Activated naive CD4-positive, alpha-beta T cell treated with anti-CD3 and anti-CD28 coated beads for 36 hours (primary cell): ENCODE measurements at regions not wholly inside any gene's neighbourhood (a gene's known extent, or its start where the extent isn't known, plus 50 kb on each side); places are given as distances from the start of the nearest gene placed in this dataset.

Experiments used
- CTCF ChIA-PET: fragments of 350-600 bp; sonication (Branson Sonifier 250); formaldehyde crosslinking; loops from one replicate; lab custom pipeline; 2021; ENCODE audit warnings: antibody characterized with exemption; lab: Charles Lee
- DNase-seq: peaks from one replicate; pipeline ENCODE4 v3.0.0-alpha.2; 2020
- H3K27ac Mint-ChIP-seq: one replicate; pipeline ENCODE4 v1.8.0; 2021; ENCODE audit warnings: mild to moderate bottlenecking, mixed read lengths
- H3K27me3 Mint-ChIP-seq: one replicate; pipeline ENCODE4 v1.8.0; 2021; ENCODE audit warnings: low read depth, mixed read lengths
- H3K36me3 Mint-ChIP-seq: one replicate; pipeline ENCODE4 v1.8.0; 2021; ENCODE audit warnings: low read depth, mixed read lengths
- H3K4me1 Mint-ChIP-seq: one replicate; pipeline ENCODE4 v1.8.0; 2021; ENCODE audit warnings: low read depth, mixed read lengths
- H3K4me3 Mint-ChIP-seq: one replicate; pipeline ENCODE4 v1.8.0; 2021; ENCODE audit warnings: mild to moderate bottlenecking, moderate library complexity, mixed read lengths
- H3K9me3 Mint-ChIP-seq: one replicate; pipeline ENCODE4 v1.8.0; 2021; ENCODE audit warnings: mixed read lengths
- intact Hi-C: fragments of 100-400 bp; cut with micrococcal nuclease; formaldehyde crosslinking; loops from one replicate; pipeline ENCODE4 v1.15.1; 2023

DNA sequence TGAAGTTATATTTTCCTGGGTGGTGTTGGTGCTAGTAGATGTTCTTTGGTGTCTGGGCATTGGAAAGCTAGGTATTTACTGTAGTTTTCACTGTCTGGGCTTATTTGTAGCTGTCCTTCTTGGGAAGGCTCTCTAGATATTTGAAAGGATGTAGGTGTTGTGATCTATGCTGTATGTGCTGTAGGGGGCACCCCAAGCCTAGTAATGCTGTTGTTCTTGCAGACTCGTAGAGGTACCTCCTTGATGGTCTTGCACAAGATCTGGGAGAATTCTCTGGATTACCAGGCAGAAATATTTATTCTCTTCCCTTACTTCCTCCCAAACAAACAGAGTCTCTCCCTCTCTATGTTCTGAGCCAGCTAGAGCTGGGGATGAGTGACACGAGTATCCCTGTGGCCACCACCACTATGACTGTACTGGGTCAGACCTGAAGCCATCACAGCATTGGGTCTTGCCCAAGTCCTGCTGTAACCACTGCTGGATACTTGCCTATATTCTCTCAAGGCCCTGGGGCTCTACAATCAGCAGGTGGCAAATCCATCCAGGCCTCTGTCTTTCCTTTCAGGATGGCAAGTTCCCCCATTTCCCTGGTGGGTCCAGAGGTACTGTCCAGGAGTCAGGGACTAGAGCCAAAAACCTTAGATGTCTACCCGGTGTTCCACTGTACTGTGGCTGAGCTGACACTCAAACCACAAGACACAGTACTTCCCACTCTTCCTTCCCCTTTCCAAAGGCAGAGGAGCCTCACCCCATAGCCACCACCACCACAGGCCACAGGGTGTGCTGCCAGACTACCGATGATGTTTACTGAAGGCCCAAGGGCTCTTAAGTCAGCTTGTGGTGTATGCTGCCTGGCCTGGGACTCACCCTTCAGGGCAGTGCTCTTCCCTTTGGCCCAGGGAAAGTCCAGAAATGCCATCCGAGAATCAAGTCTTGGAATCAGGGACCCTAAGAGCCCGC is 195.2 kb upstream of the DPPA4 start:
- Mint-ChIP-seq H3K27me3 (peaks cover 5% of the 10 kb centered on the region), H3K4me1 (no peaks in the 10 kb centered on the region), H3K36me3 (no peaks in the 10 kb centered on the region), H3K4me3 (no peak overlapping the region), H3K9me3 (peaks cover 3% of the 10 kb centered on the region), H3K27ac (no peak overlapping the region)
- CTCF ChIA-PET = interaction anchor here (0.7 to 1.8 kb wide), 4 partner anchors 130 to 782 kb away, joined by 3 to 14 read pairs (median 3); no protein-coding TSS in a partner anchor
- intact Hi-C loops = loop anchor here (1.0 to 5.0 kb wide), 3 partner anchors 782 to 1805 kb away; no protein-coding TSS in a partner anchor
- peak; percentile 67 for DNase-seq

DNA sequence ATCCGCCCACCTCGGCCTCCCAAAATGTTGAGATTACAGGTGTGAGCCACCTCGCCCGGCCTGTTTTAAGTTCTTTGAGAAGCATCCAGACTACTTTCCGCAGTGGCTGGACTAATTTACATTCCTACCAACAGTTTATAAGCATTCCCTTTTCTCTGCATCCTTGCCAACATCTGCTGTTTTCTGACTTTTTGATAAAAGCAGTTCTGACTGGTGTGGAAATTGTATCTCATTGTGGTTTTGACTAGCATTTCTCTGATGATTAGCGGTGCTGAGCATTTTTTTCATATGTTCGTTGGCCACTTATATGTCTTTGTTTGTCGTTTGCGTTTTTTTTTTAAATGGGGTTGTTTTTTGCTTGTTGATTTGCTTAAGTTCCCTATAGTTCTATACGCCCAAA is 208.4 kb upstream of the DPPA4 start:
- no peaks in the 10 kb centered on the region for H3K36me3 Mint-ChIP-seq
- no peak overlapping the region for H3K4me3 Mint-ChIP-seq
- H3K27me3 Mint-ChIP-seq = peaks cover 2% of the 10 kb centered on the region
- H3K27ac Mint-ChIP-seq = no peak overlapping the region
- H3K9me3 Mint-ChIP-seq = peaks cover 2% of the 10 kb centered on the region
- no peaks in the 10 kb centered on the region for H3K4me1 Mint-ChIP-seq
- CTCF ChIA-PET = no interaction called here
- intact Hi-C loops = no loop called here
- DNase-seq = no peak

DNA sequence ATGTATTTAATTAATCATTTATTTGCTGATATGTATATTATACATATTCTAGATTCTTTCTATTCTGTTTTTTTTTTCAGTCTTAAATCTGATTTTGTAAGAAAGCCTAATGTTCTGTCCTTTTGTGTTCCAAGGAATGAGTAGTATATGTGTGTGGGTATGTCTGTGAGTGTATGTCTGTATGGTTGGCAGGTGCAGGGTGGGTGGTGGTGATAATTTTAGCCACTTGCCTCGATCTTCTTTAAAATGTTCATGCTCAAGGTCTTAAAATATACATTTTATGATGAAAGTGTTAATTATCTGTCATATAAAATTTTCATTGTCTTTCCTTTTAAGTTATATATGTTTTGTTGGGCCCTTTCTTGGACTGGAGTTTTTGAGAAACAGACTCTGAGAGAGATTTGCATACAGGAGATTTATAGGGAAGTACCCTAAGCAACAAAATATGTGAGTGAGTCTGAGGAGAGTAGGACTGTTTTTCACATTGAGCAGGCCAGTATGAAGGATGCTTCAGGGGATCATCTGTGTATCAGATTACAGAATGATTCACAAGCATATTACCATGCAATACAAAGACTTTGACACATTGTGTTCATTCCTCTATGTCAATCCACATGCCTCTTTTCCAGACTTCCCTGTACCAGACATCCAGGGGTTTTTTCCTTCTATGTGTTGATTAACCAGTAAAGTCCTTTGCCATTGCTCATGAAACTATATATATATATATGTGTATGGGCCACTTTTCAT is 211.0 kb upstream of the DPPA4 start:
- H3K4me3 Mint-ChIP-seq = no peak overlapping the region
- H3K9me3 Mint-ChIP-seq = no peaks in the 10 kb centered on the region
- no peak overlapping the region for H3K27ac Mint-ChIP-seq
- CTCF ChIA-PET = no interaction called here
- H3K27me3 Mint-ChIP-seq = peaks cover 2% of the 10 kb centered on the region
- H3K36me3 Mint-ChIP-seq = no peaks in the 10 kb centered on the region
- intact Hi-C loops = no loop called here
- no peaks in the 10 kb centered on the region for H3K4me1 Mint-ChIP-seq
- no peak for DNase-seq

DNA sequence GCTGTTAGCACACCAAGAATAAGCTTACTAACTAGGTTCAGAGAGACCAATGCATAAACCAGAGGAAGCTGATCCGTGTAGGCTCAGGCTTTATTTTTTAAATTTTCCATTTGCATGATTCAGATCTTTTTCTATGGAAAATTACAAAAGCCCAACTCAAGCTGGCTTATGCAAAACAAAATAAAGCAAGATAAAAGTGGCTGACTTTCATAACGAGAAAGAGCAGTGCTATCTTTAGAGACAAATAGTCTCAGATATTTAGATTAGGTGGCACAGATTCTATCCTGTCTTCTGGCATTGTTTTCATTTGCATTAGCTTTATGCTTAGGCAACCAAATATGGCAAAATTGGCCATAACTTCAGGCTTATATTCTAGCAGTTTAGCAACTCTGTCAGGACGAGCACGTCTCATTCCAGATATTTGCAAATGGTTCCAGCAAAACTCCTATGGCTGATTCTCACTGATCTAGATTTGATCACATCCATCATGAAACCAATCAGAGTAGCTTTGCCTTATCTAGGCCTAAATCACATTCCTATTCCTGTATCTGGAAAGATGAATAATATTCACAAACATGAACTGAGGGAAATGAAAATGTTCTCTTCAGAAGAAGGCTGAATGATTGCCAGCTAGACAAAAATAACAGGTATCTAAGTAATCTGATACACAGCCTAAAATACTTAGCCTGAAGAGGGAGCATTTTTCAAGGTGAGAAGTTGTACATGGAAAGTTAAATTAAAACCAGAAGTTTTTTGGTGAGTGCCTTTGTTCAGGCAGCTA is 216.4 kb upstream of the DPPA4 start:
- Mint-ChIP-seq H3K27ac (no peak overlapping the region), H3K4me3 (no peak overlapping the region), H3K36me3 (no peaks in the 10 kb centered on the region), H3K4me1 (no peaks in the 10 kb centered on the region), H3K9me3 (peaks cover 5% of the 10 kb centered on the region), H3K27me3 (peaks cover 6% of the 10 kb centered on the region)
- DNase-seq = no peak
- CTCF ChIA-PET = interaction anchor here (0.7 kb wide), 1 partner anchor 805 kb away, joined by 3 read pairs; no protein-coding TSS in a partner anchor
- intact Hi-C loops = no loop called here

DNA sequence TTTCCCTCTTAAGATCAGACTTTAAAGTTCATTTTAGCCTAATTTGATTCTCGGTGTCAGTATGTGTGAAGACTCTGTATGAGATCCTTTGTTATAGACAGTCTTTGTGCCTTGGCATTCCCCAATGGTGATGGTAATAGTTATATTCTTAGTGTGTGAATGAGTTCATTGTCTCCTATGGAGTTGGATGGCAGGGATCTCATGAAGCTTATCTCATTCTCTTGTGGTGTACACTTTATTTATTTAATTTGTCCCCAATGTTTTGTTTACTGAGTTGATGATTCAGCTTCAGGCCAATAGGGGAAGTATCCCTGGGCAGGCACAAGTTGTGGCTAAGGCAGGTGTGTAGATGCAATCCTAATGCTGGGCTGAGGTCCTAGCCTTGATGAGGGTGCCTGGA is 222.0 kb upstream of the DPPA4 start:
- CTCF ChIA-PET = interaction anchor here (0.6 kb wide), 1 partner anchor 499 kb away, joined by 5 read pairs; no protein-coding TSS in a partner anchor
- no peaks in the 10 kb centered on the region for H3K36me3 Mint-ChIP-seq
- H3K27ac Mint-ChIP-seq = no peak overlapping the region
- peaks cover 14% of the 10 kb centered on the region for H3K9me3 Mint-ChIP-seq
- DNase-seq = no peak
- intact Hi-C loops = no loop called here
- peaks cover 6% of the 10 kb centered on the region for H3K27me3 Mint-ChIP-seq
- peaks cover 3% of the 10 kb centered on the region for H3K4me1 Mint-ChIP-seq
- no peak overlapping the region for H3K4me3 Mint-ChIP-seq

DNA sequence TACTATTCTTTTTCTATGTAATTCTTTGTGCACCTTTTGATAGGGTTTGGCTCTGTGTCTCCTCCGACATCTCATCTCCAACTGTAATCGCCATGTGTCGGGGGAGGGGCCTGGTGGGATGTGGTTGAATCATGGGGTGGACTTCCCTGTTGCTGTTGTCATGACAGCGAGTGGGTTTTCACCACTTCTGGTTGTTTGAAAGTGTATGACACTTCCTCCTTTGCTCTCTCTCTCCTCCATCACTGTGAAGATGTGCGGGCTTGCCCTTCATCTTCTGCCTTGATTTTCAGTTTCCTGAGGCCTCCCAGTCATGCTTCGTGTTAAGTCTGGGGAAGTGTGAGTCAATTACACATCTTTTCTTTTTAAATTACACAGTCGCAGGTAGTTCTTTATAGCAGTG is 225.8 kb upstream of the DPPA4 start:
- H3K4me1 Mint-ChIP-seq = peaks cover 3% of the 10 kb centered on the region
- CTCF ChIA-PET = no interaction called here
- H3K9me3 Mint-ChIP-seq = peaks cover 12% of the 10 kb centered on the region
- peak; percentile 41 for DNase-seq
- H3K4me3 Mint-ChIP-seq = no peak overlapping the region
- intact Hi-C loops = no loop called here
- H3K27ac Mint-ChIP-seq = no peak overlapping the region
- H3K27me3 Mint-ChIP-seq = peaks cover 7% of the 10 kb centered on the region
- H3K36me3 Mint-ChIP-seq = no peaks in the 10 kb centered on the region

DNA sequence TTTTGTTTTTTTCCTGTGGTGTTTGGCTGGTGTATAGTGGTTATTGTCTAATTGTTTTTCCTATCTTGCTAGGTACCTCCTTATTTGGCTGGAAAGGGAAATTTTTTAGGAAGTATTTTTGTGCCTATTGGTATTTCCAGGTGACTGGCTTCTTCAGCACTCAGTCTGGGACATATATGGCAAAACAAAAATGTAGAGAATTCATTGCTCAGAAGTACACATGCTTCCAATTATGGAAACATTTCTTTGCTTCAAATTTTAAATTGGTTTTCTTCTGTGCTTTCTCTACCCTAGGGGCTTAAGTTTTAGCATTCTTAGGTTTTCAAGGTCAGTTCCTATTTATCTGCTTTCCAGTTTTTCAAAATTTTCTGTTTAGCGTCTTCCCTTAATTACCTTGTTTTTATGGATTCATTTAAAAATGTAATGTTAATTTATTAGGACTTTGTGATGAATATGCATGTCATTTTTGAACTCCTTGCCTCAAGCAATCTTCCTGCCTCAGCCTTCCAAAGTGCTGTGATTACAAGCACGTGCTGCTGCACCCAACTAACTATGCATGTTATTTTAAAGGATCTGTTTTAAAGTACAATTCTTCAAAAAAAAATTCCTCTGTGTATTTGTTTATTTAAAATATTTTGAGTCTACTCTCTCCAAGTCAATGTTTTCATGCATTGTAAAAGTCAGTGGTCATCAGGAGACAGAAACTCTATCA is 231.9 kb upstream of the DPPA4 start:
- peaks cover 11% of the 10 kb centered on the region for H3K27me3 Mint-ChIP-seq
- H3K27ac Mint-ChIP-seq = no peak overlapping the region
- H3K36me3 Mint-ChIP-seq = no peaks in the 10 kb centered on the region
- intact Hi-C loops = no loop called here
- no peaks in the 10 kb centered on the region for H3K9me3 Mint-ChIP-seq
- H3K4me3 Mint-ChIP-seq = no peak overlapping the region
- no peak for DNase-seq
- CTCF ChIA-PET = no interaction called here
- H3K4me1 Mint-ChIP-seq = no peaks in the 10 kb centered on the region

DNA sequence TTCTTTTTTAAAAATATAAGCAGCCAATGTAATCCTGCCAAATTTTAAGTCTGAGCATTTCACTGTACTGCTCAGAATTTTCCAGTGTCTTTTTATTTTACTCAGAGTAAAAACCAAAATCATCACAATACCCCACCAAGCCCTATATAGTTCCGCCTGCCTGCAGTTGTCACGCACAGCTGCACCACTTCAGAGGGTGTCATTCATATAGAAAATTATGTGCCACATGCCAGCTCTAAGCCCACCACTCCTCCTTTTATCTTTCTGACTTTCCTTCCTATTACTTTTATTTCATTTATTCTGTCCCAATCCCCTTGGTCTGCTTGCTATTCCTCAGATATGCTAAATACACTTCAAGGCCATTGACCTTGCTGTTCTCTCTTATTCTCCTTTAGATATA is 233.1 kb upstream of the DPPA4 start:
- no peaks in the 10 kb centered on the region for H3K36me3 Mint-ChIP-seq
- DNase-seq = no peak
- H3K4me3 Mint-ChIP-seq = no peak overlapping the region
- H3K27ac Mint-ChIP-seq = no peak overlapping the region
- intact Hi-C loops = no loop called here
- H3K9me3 Mint-ChIP-seq = no peaks in the 10 kb centered on the region
- no peaks in the 10 kb centered on the region for H3K4me1 Mint-ChIP-seq
- CTCF ChIA-PET = no interaction called here
- H3K27me3 Mint-ChIP-seq = peaks cover 11% of the 10 kb centered on the region

DNA sequence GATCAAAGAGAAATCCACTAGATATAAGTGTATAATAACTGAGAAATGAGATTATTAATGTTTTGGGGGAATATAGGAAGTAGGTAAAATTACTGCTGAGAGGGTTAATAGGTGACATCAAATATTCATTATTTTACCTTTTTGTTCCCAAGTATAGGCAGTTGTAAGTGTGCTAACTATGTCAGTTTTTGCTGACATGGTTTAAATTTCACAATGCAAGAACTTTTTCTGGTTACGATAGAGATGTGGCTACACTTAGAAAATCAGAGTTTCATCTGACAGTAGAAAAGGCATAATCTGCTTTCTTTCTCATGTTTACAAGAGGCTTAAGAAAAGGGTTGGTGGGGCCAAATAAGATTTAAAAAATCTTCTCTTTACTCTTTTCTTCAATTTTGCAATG is 235.0 kb upstream of the DPPA4 start:
- H3K9me3 Mint-ChIP-seq = no peaks in the 10 kb centered on the region
- no peaks in the 10 kb centered on the region for H3K36me3 Mint-ChIP-seq
- no peak overlapping the region for H3K27ac Mint-ChIP-seq
- intact Hi-C loops = no loop called here
- no peaks in the 10 kb centered on the region for H3K4me1 Mint-ChIP-seq
- H3K27me3 Mint-ChIP-seq = peaks cover 14% of the 10 kb centered on the region
- DNase-seq = no peak
- H3K4me3 Mint-ChIP-seq = no peak overlapping the region
- CTCF ChIA-PET = no interaction called here

DNA sequence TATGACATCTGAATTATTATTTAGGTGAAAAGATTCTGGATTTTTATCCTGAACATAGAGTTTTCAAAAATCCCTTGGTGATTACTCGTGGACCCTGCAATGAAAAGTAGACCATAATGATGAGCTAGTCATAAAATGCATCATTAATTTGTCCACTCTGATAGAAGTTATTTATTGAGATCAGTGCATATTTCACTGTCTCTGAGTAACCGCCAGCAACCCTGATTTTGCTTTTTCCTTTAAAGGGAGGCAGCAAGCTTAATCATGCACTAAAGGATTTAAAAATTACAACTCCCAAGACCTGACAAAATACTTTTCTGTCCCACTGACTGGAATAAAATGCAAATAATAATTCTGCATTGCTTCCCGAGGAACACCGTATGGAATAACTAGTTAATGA is 259.6 kb upstream of the DPPA4 start:
- H3K36me3 Mint-ChIP-seq = no peaks in the 10 kb centered on the region
- no peak overlapping the region for H3K4me3 Mint-ChIP-seq
- intact Hi-C loops = no loop called here
- DNase-seq = no peak
- H3K27me3 Mint-ChIP-seq = peaks cover 9% of the 10 kb centered on the region
- CTCF ChIA-PET = interaction anchor here (1.2 kb wide), 1 partner anchor 12 kb away, joined by 4 read pairs; no protein-coding TSS in a partner anchor
- no peaks in the 10 kb centered on the region for H3K4me1 Mint-ChIP-seq
- no peak overlapping the region for H3K27ac Mint-ChIP-seq
- H3K9me3 Mint-ChIP-seq = peaks cover 3% of the 10 kb centered on the region

DNA sequence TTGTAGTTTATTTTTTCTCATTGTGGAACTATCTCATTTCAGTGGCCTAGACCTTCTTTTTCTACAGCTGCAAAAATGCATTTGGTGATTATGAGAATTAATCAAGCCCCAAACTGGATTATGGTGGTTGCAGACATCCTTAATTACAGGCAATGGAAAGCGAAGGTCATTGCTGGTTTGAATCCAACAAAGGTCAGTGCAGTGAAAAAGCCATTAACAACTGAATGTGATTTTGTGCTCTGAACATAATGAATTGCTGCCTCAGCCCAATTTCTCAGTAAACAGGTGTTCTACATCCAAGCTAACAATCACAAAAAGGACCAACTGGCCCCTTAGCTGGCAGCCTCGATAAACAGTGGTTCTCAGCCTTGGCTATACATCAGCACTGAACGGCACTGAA is 260.1 kb upstream of the DPPA4 start:
- no peak overlapping the region for H3K27ac Mint-ChIP-seq
- intact Hi-C loops = no loop called here
- no peaks in the 10 kb centered on the region for H3K4me1 Mint-ChIP-seq
- no peaks in the 10 kb centered on the region for H3K36me3 Mint-ChIP-seq
- H3K4me3 Mint-ChIP-seq = no peak overlapping the region
- no peak for DNase-seq
- H3K27me3 Mint-ChIP-seq = peaks cover 12% of the 10 kb centered on the region
- peaks cover 3% of the 10 kb centered on the region for H3K9me3 Mint-ChIP-seq
- CTCF ChIA-PET = no interaction called here
